ENCODE measurements at regions not wholly inside any gene's neighbourhood (a gene's known extent, or its start where the extent isn't known, plus 50 kb on each side); places are given as distances from the start of the nearest gene placed in this dataset.

- TF ChIP-seq CTCF (conservative IDR thresholded peaks at IDR 0.05), result no peak
- no peak for DNase-seq (ENCODE audit: extremely low spot score, unreplicated experiment)
- Mint-ChIP-seq H3K4me1 (ENCODE audit: unreplicated experiment) (no peaks in the 10 kb centered on the region), H3K4me3 (no peak overlapping the region), H3K9me3 (peaks cover 3% of the 10 kb centered on the region), H3K36me3 (no peaks in the 10 kb centered on the region), H3K27ac (no peak overlapping the region), H3K27me3 (peaks cover 18% of the 10 kb centered on the region)
Observed at GRCh38 chr17:34066528-34066927, 188.6 kb upstream of the CCL2 start.

DNA sequence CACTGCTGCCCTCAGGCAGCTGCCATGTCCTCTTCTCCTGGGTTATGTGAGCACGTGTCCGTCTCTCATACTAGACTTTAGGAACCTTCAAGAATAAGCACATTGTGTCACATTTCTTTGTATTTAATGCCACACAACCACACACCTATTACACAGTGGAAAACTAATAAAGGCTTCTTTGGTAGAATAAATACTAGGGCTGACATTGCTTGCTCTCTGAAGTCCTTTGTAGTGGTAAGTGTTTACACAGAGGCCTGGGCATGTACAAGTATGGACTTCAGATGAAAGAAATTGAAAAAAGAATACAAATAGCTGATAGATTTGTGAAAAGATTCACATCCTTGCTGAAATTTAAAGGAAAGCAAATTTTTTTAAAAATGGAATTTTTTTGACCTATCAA lies 188.1 kb upstream of the CCL2 start:
- no peak for TF ChIP-seq CTCF (conservative IDR thresholded peaks at IDR 0.05)
- DNase-seq (ENCODE audit: extremely low spot score, unreplicated experiment), result no peak
- H3K36me3 Mint-ChIP-seq, result no peaks in the 10 kb centered on the region
- H3K4me3 Mint-ChIP-seq, result no peak overlapping the region
- H3K27me3 Mint-ChIP-seq, result peaks cover 19% of the 10 kb centered on the region
- no peak overlapping the region for H3K27ac Mint-ChIP-seq
- H3K9me3 Mint-ChIP-seq, result peaks cover 3% of the 10 kb centered on the region
- no peaks in the 10 kb centered on the region for H3K4me1 Mint-ChIP-seq (ENCODE audit: unreplicated experiment)

- TF ChIP-seq CTCF (conservative IDR thresholded peaks at IDR 0.05), result no peak
- no peak for DNase-seq (ENCODE audit: extremely low spot score, unreplicated experiment)
- Mint-ChIP-seq H3K4me3 (no peak overlapping the region), H3K36me3 (no peaks in the 10 kb centered on the region), H3K4me1 (ENCODE audit: unreplicated experiment) (no peaks in the 10 kb centered on the region), H3K27ac (no peak overlapping the region), H3K27me3 (peaks cover 10% of the 10 kb centered on the region), H3K9me3 (peaks cover 9% of the 10 kb centered on the region)
Observed at GRCh38 chr17:34068571-34068970, 186.5 kb upstream of the CCL2 start.

GRCh38 chr17:34070712-34071111 lies 184.4 kb upstream of the CCL2 start:
- peaks cover 3% of the 10 kb centered on the region for H3K27me3 Mint-ChIP-seq
- TF ChIP-seq CTCF (conservative IDR thresholded peaks at IDR 0.05), result no peak
- H3K27ac Mint-ChIP-seq, result no peak overlapping the region
- no peaks in the 10 kb centered on the region for H3K4me1 Mint-ChIP-seq (ENCODE audit: unreplicated experiment)
- peaks cover 6% of the 10 kb centered on the region for H3K9me3 Mint-ChIP-seq
- no peak overlapping the region for H3K4me3 Mint-ChIP-seq
- H3K36me3 Mint-ChIP-seq, result no peaks in the 10 kb centered on the region
- DNase-seq (ENCODE audit: extremely low spot score, unreplicated experiment), result no peak

- Mint-ChIP-seq H3K4me1 (ENCODE audit: unreplicated experiment) (no peaks in the 10 kb centered on the region), H3K4me3 (no peak overlapping the region), H3K27me3 (peaks cover 6% of the 10 kb centered on the region)
Observed at GRCh38 chr17:34071886-34072420, 183.1 kb upstream of the CCL2 start.

More at GRCh38 chr17:34071886-34072420, 183.1 kb upstream of the CCL2 start:
- Mint-ChIP-seq H3K27ac (no peak overlapping the region), H3K36me3 (no peaks in the 10 kb centered on the region), H3K9me3 (peaks cover 6% of the 10 kb centered on the region)
- no peak for TF ChIP-seq CTCF (conservative IDR thresholded peaks at IDR 0.05)
- DNase-seq (ENCODE audit: extremely low spot score, unreplicated experiment), result no peak
